ENCODE measurements at regions not wholly inside any gene's neighbourhood (a gene's known extent, or its start where the extent isn't known, plus 50 kb on each side); places are given as distances from the start of the nearest gene placed in this dataset.

- no peaks in the 10 kb centered on the region for H3K4me1 ChIP-seq (ENCODE audit: control insufficient read depth, insufficient read depth, low read length, unreplicated experiment)
- no peak overlapping the region for H3K27ac ChIP-seq (ENCODE audit: low read depth, low read length)
- no peaks in the 10 kb centered on the region for H3K27me3 ChIP-seq (ENCODE audit: insufficient read depth, low read length)
- H3K36me3 ChIP-seq (ENCODE audit: insufficient read depth, low read length): no peaks in the 10 kb centered on the region
- H3K79me2 ChIP-seq (ENCODE audit: control insufficient read depth, insufficient read depth, low read length, unreplicated experiment): no peaks in the 10 kb centered on the region
- H2AFZ ChIP-seq (ENCODE audit: low read length, unreplicated experiment): no peak overlapping the region
- H3K4me3 ChIP-seq (ENCODE audit: low read depth, low read length): no peak overlapping the region
These were observed 541.3 kb downstream of the GBA3 start for GRCh38 chr4:23234018-23234417.

GRCh38 chr4:23233596-23233995 lies 540.9 kb downstream of the GBA3 start:
- Histone ChIP-seq H3K27ac (ENCODE audit: low read depth, low read length) (no peak overlapping the region), H2AFZ (ENCODE audit: low read length, unreplicated experiment) (no peak overlapping the region), H3K4me1 (ENCODE audit: control insufficient read depth, insufficient read depth, low read length, unreplicated experiment) (no peaks in the 10 kb centered on the region), H3K79me2 (ENCODE audit: control insufficient read depth, insufficient read depth, low read length, unreplicated experiment) (no peaks in the 10 kb centered on the region), H3K36me3 (ENCODE audit: insufficient read depth, low read length) (no peaks in the 10 kb centered on the region), H3K4me3 (ENCODE audit: low read depth, low read length) (no peak overlapping the region), H3K27me3 (ENCODE audit: insufficient read depth, low read length) (no peaks in the 10 kb centered on the region)

GRCh38 chr4:23232987-23233386 lies 540.2 kb downstream of the GBA3 start:
- H3K79me2 ChIP-seq (ENCODE audit: control insufficient read depth, insufficient read depth, low read length, unreplicated experiment): no peaks in the 10 kb centered on the region
- no peak overlapping the region for H3K27ac ChIP-seq (ENCODE audit: low read depth, low read length)

DNA sequence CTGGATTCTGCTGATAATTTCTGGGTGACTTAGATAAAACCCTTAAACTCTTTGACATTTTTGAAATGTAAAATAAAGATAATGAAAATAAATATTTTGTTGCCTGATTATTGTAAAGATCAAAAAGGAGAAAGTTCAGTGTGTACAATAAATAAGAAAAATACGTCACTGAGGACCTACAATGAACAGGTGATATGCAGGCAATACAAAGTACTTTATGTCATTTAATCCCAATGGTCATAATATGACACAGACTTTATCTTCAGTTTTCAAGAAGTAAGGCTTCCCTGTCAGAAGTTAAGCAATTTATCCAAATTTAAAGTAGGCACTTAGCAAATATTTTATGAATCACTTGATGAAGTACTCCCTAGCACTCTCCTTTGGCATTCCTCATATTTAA lies 532.8 kb downstream of the GBA3 start:
- H3K27ac ChIP-seq (ENCODE audit: low read depth, low read length): no peak overlapping the region
- no peaks in the 10 kb centered on the region for H3K36me3 ChIP-seq (ENCODE audit: insufficient read depth, low read length)
- no peaks in the 10 kb centered on the region for H3K27me3 ChIP-seq (ENCODE audit: insufficient read depth, low read length)
- H3K4me3 ChIP-seq (ENCODE audit: low read depth, low read length): no peak overlapping the region
- H3K4me1 ChIP-seq (ENCODE audit: control insufficient read depth, insufficient read depth, low read length, unreplicated experiment): no peaks in the 10 kb centered on the region
- no peaks in the 10 kb centered on the region for H3K79me2 ChIP-seq (ENCODE audit: control insufficient read depth, insufficient read depth, low read length, unreplicated experiment)
- H2AFZ ChIP-seq (ENCODE audit: low read length, unreplicated experiment): no peak overlapping the region

More at GRCh38 chr4:23232987-23233386, 540.2 kb downstream of the GBA3 start:
- H3K4me3 ChIP-seq (ENCODE audit: low read depth, low read length): no peak overlapping the region
- H3K27me3 ChIP-seq (ENCODE audit: insufficient read depth, low read length): no peaks in the 10 kb centered on the region
- no peak overlapping the region for H2AFZ ChIP-seq (ENCODE audit: low read length, unreplicated experiment)
- no peaks in the 10 kb centered on the region for H3K4me1 ChIP-seq (ENCODE audit: control insufficient read depth, insufficient read depth, low read length, unreplicated experiment)
- H3K36me3 ChIP-seq (ENCODE audit: insufficient read depth, low read length): no peaks in the 10 kb centered on the region

DNA sequence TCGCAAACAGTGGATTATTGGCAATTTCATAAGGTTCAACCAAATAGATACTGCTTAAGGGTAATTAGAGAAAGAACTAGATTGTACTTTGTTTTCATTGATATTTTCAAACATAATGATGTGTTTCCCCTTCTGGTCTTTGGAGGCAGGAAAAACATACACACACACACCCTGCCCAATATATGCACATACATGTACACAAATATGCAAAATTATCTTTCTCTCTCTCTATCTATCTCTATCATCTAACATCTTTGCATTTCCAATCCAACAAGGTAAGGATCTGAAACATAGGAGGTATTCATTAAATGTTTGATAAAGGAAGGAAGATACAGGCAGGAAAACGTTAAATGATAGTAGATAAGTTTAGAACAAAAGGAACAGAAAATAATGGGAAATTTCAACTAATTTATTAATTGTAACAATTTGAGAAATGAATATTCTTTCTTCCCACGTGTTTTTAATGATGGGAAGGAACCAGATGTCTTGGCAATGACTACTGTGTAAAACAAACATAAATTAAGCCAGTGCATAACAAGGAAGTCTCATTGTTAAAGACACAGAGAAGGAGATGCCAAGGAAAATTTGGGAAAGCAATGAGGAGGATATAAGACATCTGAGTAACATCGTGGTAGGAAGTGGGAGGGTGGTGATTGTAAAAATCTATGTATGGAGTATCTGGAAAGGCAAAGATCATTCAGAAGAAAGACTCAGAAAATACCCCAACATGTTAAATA lies 532.1 kb downstream of the GBA3 start:
- H3K4me1 ChIP-seq (ENCODE audit: control insufficient read depth, insufficient read depth, low read length, unreplicated experiment): no peaks in the 10 kb centered on the region
- H3K4me3 ChIP-seq (ENCODE audit: low read depth, low read length): no peak overlapping the region
- H3K27me3 ChIP-seq (ENCODE audit: insufficient read depth, low read length): no peaks in the 10 kb centered on the region
- no peak overlapping the region for H3K27ac ChIP-seq (ENCODE audit: low read depth, low read length)
- no peaks in the 10 kb centered on the region for H3K36me3 ChIP-seq (ENCODE audit: insufficient read depth, low read length)
- H3K79me2 ChIP-seq (ENCODE audit: control insufficient read depth, insufficient read depth, low read length, unreplicated experiment): no peaks in the 10 kb centered on the region
- H2AFZ ChIP-seq (ENCODE audit: low read length, unreplicated experiment): no peak overlapping the region

- H2AFZ ChIP-seq (ENCODE audit: low read length, unreplicated experiment): no peak overlapping the region
- no peaks in the 10 kb centered on the region for H3K27me3 ChIP-seq (ENCODE audit: insufficient read depth, low read length)
- H3K27ac ChIP-seq (ENCODE audit: low read depth, low read length): no peak overlapping the region
- no peak overlapping the region for H3K4me3 ChIP-seq (ENCODE audit: low read depth, low read length)
- no peaks in the 10 kb centered on the region for H3K36me3 ChIP-seq (ENCODE audit: insufficient read depth, low read length)
- no peaks in the 10 kb centered on the region for H3K4me1 ChIP-seq (ENCODE audit: control insufficient read depth, insufficient read depth, low read length, unreplicated experiment)
- H3K79me2 ChIP-seq (ENCODE audit: control insufficient read depth, insufficient read depth, low read length, unreplicated experiment): no peaks in the 10 kb centered on the region
These were observed 528.2 kb downstream of the GBA3 start for GRCh38 chr4:23220911-23221310.

DNA sequence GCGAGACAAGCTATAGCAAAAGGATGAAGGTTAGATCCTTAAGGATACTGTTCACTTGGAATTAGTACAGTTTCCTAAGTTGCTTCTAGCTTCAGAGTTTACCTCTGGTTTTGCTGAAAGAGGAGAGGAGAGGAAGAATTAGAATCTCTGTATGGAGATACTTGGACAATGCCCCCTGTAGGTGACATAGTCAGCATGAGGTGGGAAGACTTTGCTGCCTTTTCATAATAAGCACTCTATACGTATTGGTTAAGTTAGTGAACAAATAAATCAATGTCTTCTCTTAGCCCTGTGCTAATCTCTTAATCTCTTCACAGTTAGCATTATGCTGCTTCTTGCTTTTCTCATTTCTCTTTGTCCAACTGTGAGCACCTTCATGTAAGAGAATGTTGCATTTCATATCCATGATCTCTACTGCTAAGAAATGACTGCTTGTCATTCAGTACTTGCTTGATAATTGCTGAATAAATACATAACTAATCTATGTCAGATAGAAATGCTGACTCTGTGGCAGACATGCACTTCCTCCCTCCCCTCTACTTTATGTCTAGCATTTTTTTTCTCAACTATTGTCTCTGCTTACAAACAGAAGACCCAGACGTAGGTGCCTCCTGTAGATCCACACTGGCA lies 527.2 kb downstream of the GBA3 start:
- Histone ChIP-seq H3K79me2 (ENCODE audit: control insufficient read depth, insufficient read depth, low read length, unreplicated experiment) (no peaks in the 10 kb centered on the region), H2AFZ (ENCODE audit: low read length, unreplicated experiment) (no peak overlapping the region), H3K27me3 (ENCODE audit: insufficient read depth, low read length) (no peaks in the 10 kb centered on the region), H3K27ac (ENCODE audit: low read depth, low read length) (no peak overlapping the region), H3K4me3 (ENCODE audit: low read depth, low read length) (no peak overlapping the region), H3K36me3 (ENCODE audit: insufficient read depth, low read length) (no peaks in the 10 kb centered on the region), H3K4me1 (ENCODE audit: control insufficient read depth, insufficient read depth, low read length, unreplicated experiment) (no peaks in the 10 kb centered on the region)

DNA sequence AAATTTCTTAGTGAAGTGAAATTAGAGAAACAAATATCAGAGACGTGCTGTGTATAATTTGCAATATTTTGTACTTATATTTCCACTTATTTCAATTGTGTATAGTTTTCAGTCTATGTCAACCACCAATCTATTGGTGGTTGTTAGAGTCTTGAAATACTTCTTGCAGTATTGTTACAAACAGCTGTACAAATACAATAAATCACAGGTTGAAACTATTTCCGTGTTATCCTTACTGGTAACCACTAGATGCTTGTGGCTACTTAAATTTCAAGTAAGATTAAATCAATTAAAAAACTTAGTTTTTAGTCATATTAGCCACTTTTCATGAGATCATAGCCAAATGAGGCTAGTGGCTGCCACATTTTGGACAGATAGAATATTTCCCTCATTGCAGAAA lies 520.5 kb downstream of the GBA3 start:
- Histone ChIP-seq H3K4me1 (ENCODE audit: control insufficient read depth, insufficient read depth, low read length, unreplicated experiment) (no peaks in the 10 kb centered on the region), H3K36me3 (ENCODE audit: insufficient read depth, low read length) (no peaks in the 10 kb centered on the region), H3K27ac (ENCODE audit: low read depth, low read length) (no peak overlapping the region), H3K27me3 (ENCODE audit: insufficient read depth, low read length) (no peaks in the 10 kb centered on the region), H2AFZ (ENCODE audit: low read length, unreplicated experiment) (no peak overlapping the region), H3K79me2 (ENCODE audit: control insufficient read depth, insufficient read depth, low read length, unreplicated experiment) (no peaks in the 10 kb centered on the region), H3K4me3 (ENCODE audit: low read depth, low read length) (no peak overlapping the region)

DNA sequence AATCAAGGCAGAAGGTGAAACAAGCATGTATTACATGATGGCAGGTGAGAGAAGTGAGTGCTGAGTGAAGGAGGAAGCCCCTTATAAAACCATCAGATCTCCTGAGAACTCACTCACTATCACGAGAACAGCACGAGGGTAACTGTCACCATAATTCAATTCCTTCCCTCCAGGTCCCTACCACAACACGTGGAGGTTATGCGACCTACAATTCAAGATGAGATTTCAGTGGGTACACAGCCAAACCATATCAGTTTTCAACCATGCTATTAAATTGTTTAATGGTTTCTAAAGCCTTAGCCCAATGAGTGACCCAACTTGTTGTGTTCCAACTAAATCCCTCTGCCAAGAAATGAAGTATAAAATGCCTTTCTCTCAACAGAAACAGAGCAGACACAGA lies 519.8 kb downstream of the GBA3 start:
- no peaks in the 10 kb centered on the region for H3K27me3 ChIP-seq (ENCODE audit: insufficient read depth, low read length)
- H3K4me1 ChIP-seq (ENCODE audit: control insufficient read depth, insufficient read depth, low read length, unreplicated experiment): no peaks in the 10 kb centered on the region
- H3K36me3 ChIP-seq (ENCODE audit: insufficient read depth, low read length): no peaks in the 10 kb centered on the region
- no peaks in the 10 kb centered on the region for H3K79me2 ChIP-seq (ENCODE audit: control insufficient read depth, insufficient read depth, low read length, unreplicated experiment)
- no peak overlapping the region for H2AFZ ChIP-seq (ENCODE audit: low read length, unreplicated experiment)
- H3K4me3 ChIP-seq (ENCODE audit: low read depth, low read length): no peak overlapping the region
- no peak overlapping the region for H3K27ac ChIP-seq (ENCODE audit: low read depth, low read length)

DNA sequence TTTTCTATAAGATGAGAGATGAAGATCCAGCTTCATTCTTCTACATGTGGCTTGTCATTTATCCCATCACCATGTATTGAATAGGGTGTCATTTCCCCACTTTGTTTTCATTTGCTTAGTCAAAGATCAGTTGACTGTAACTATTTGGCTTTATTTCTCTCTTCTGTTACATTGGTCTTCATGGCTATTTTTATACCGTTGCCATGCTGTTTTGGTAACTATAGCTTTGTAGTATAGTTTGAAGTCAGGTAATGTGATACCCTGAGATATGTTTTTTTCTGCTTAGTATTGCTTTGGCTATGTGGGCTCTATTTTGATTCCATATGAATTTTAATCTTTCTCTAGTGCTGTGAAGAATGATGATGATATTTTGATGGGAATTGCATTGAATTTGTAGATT lies 514.3 kb downstream of the GBA3 start:
- Histone ChIP-seq H3K79me2 (ENCODE audit: control insufficient read depth, insufficient read depth, low read length, unreplicated experiment) (no peaks in the 10 kb centered on the region), H3K4me3 (ENCODE audit: low read depth, low read length) (no peak overlapping the region), H3K27me3 (ENCODE audit: insufficient read depth, low read length) (no peaks in the 10 kb centered on the region), H3K4me1 (ENCODE audit: control insufficient read depth, insufficient read depth, low read length, unreplicated experiment) (no peaks in the 10 kb centered on the region), H3K36me3 (ENCODE audit: insufficient read depth, low read length) (no peaks in the 10 kb centered on the region), H3K27ac (ENCODE audit: low read depth, low read length) (no peak overlapping the region), H2AFZ (ENCODE audit: low read length, unreplicated experiment) (no peak overlapping the region)

DNA sequence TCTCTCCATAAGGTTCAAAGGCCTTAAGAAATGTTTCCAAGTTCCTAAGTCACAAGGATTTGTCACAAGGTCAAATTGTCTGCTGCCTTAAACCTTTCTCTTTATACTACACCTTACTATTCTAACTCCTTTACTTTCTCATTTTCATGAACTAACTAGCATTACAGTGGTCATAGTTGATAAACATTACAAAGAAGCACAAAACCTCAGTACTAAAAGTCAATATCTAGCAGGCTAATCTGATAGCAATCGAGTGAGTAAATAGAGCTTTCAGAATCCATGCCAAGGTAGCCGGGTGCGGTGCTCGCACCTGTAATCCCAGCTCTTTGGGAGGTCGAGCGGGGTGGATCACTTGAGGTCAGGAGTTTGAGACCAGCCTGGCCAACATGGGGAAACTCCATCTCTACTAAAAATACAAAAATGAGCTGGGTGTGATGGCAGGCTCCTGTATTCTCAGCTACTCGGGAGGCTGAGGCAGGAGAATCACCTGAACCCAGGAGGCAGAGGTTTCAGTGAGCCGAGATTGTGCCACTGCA lies 510.0 kb downstream of the GBA3 start:
- H3K27me3 ChIP-seq (ENCODE audit: insufficient read depth, low read length): no peaks in the 10 kb centered on the region
- H3K36me3 ChIP-seq (ENCODE audit: insufficient read depth, low read length): no peaks in the 10 kb centered on the region
- H3K27ac ChIP-seq (ENCODE audit: low read depth, low read length): no peak overlapping the region
- H3K79me2 ChIP-seq (ENCODE audit: control insufficient read depth, insufficient read depth, low read length, unreplicated experiment): no peaks in the 10 kb centered on the region
- no peaks in the 10 kb centered on the region for H3K4me1 ChIP-seq (ENCODE audit: control insufficient read depth, insufficient read depth, low read length, unreplicated experiment)
- no peak overlapping the region for H2AFZ ChIP-seq (ENCODE audit: low read length, unreplicated experiment)
- H3K4me3 ChIP-seq (ENCODE audit: low read depth, low read length): no peak overlapping the region

Measured in ACC112 (cell line).